HCT116 (cell line): ENCODE measurements at regions not wholly inside any gene's neighbourhood (a gene's known extent, or its start where the extent isn't known, plus 50 kb on each side); places are given as distances from the start of the nearest gene placed in this dataset.

Experiments used
- ATAC-seq: fragments of 200-7000 bp; cut with Tn5 transposase; 2 replicates; pipeline ENCODE4 v1.9.1; 2020; ENCODE audit warnings: mild to moderate bottlenecking, moderate library complexity
- BruUV-seq: library from RNA; stranded (reverse); fragments of 400-500 nt; replicated peaks from 2 replicates; lab custom pipeline; 2021; lab: Mats Ljungman, UMichigan
- CTCF ChIA-PET: fragments of 300-600 bp; sonication (Branson Sonifier 250); formaldehyde crosslinking; loops from one replicate; lab custom pipeline; 2021; ENCODE audit warnings: antibody characterized with exemption; lab: Charles Lee
- POLR2A ChIA-PET: fragments of 300-600, 350-600 bp; sonication (Branson Sonifier 250); formaldehyde crosslinking; loops from one replicate; lab custom pipeline; 2021; ENCODE audit warnings: antibody characterized with exemption; lab: Charles Lee
- RAD21 ChIA-PET, 2 experiments: fragments of 300-600 bp; sonication (Branson Sonifier 250); formaldehyde crosslinking; loops; one replicate each; lab custom pipeline; 2023; ENCODE audit warnings: low total read pairs in 2 of 2; ENCODE audit not compliant: uncharacterized antibody in 2 of 2, unreplicated experiment in 2 of 2, low non-redundant PET in 1 of 2; lab: Charles Lee
- DNase-seq: peaks from one replicate; pipeline ENCODE4 v3.0.0-alpha.2; 2010; ENCODE audit warnings: low read depth, low spot score
- H2AFZ ChIP-seq: fragments of 200-600 bp; shearing (Covaris generic), sonication (generic); 2 replicates; pipeline ENCODE4 v1.6.1; 2017; ENCODE audit warnings: low read depth, mixed run types, mixed read lengths, antibody characterized with exemption, low read length; ENCODE audit not compliant: poor library complexity, severe bottlenecking
- H3K27ac ChIP-seq: 2 replicates; pipeline ENCODE4 v1.5.1; 2012; ENCODE audit warnings: low read depth, low read length
- H3K27me3 ChIP-seq: fragments of 200-600 bp; sonication (generic); 2 replicates; pipeline ENCODE4 v1.6.1; 2016; ENCODE audit warnings: mixed run types, low read length, mixed read lengths; ENCODE audit not compliant: insufficient read depth
- H3K36me3 ChIP-seq, 2 experiments: fragments of 200-500 bp in 1 of 2; fragments of 200-600 bp in 1 of 2; sonication (Bioruptor generic) in 1 of 2; sonication (generic) in 1 of 2; 2 replicates each; pipeline versions ENCODE4 v1.5.1 to v1.6.1; 2014 to 2016; ENCODE audit warnings: low read length in 2 of 2, inconsistent platforms in 1 of 2, mixed read lengths in 1 of 2, mixed run types in 1 of 2; ENCODE audit not compliant: insufficient read depth in 2 of 2, control insufficient read depth in 1 of 2
- H3K4me1 ChIP-seq, 2 experiments: fragments of 200-600 bp in 1 of 2; sonication (generic) in 1 of 2; 2 replicates each; pipeline versions ENCODE4 v1.5.1 to v1.6.1; 2012 to 2017; ENCODE audit warnings: low read length in 2 of 2, inconsistent platforms in 1 of 2, mild to moderate bottlenecking in 1 of 2, mixed read lengths in 1 of 2, mixed run types in 1 of 2, moderate library complexity in 1 of 2; ENCODE audit not compliant: insufficient read depth in 2 of 2, control insufficient read depth in 1 of 2
- H3K4me2 ChIP-seq: fragments of 200-600 bp; sonication (generic); 2 replicates; pipeline ENCODE4 v1.6.1; 2017; ENCODE audit warnings: mixed run types, low read length, mixed read lengths
- H3K4me3 ChIP-seq, 2 experiments: fragments of 200-600 bp in 1 of 2; sonication (generic) in 1 of 2; replicated peaks in 1 of 2; 2 replicates each; pipeline ENCODE4 v1.5.1; 2011 to 2016; ENCODE audit warnings: low read length in 2 of 2, control low read depth in 1 of 2, low read depth in 1 of 2, mild to moderate bottlenecking in 1 of 2, mixed read lengths in 1 of 2, mixed run types in 1 of 2
- H3K79me2 ChIP-seq: fragments of 200-600 bp; sonication (generic); 2 replicates; pipeline ENCODE4 v1.6.1; 2017; ENCODE audit warnings: mild to moderate bottlenecking, mixed run types, low read length, moderate library complexity, mixed read lengths; ENCODE audit not compliant: insufficient read depth
- H3K9ac ChIP-seq: fragments of 200-600 bp; sonication (generic); 2 replicates; pipeline ENCODE4 v1.6.1; 2016; ENCODE audit warnings: low read length, mixed read lengths
- H3K9me2 ChIP-seq: fragments of 200-600 bp; sonication (generic), shearing (Covaris generic); 2 replicates; pipeline ENCODE4 v1.6.1; 2017; ENCODE audit warnings: mixed run types, mild to moderate bottlenecking, moderate library complexity; ENCODE audit not compliant: insufficient read depth
- H3K9me3 ChIP-seq, 2 experiments: fragments of 200-500 bp in 1 of 2; fragments of 200-600 bp in 1 of 2; sonication (Bioruptor generic) in 1 of 2; sonication (generic) in 1 of 2; 2 replicates each; pipeline ENCODE4 v1.6.1; 2014 to 2017; ENCODE audit warnings: low read length in 2 of 2, mixed read lengths in 2 of 2, inconsistent platforms in 1 of 2, low read depth in 1 of 2, mild to moderate bottlenecking in 1 of 2, mixed run types in 1 of 2, moderate library complexity in 1 of 2; ENCODE audit not compliant: control insufficient read depth in 1 of 2, insufficient read depth in 1 of 2
- H4K20me1 ChIP-seq: fragments of 200-600 bp; sonication (generic), shearing (Covaris generic); 2 replicates; pipeline ENCODE4 v1.6.1; 2017; ENCODE audit warnings: mixed run types, mild to moderate bottlenecking, moderate library complexity; ENCODE audit not compliant: insufficient read depth
- ATF3 ChIP-seq: IDR thresholded peaks from 2 replicates; pipeline ENCODE4 v1.6.1; 2012
- CBX3 ChIP-seq: IDR thresholded peaks from 2 replicates; pipeline ENCODE4 v1.6.1; 2012; ENCODE audit warnings: low read depth
- CEBPB ChIP-seq: IDR thresholded peaks from 2 replicates; pipeline ENCODE4 v1.6.1; 2012; ENCODE audit warnings: low read depth
- EGR1 ChIP-seq: IDR thresholded peaks from 2 replicates; pipeline ENCODE4 v1.6.1; 2012; ENCODE audit warnings: low read depth
- ELF1 ChIP-seq: IDR thresholded peaks from 2 replicates; pipeline ENCODE4 v1.6.1; 2012; ENCODE audit warnings: low read depth, borderline replicate concordance
- EZH2 ChIP-seq: fragments of 200-600 bp; sonication (generic); IDR thresholded peaks from 2 replicates; pipeline ENCODE4 v1.6.1; 2017; ENCODE audit warnings: antibody characterized with exemption, mixed run types
- EZH2phosphoT487 ChIP-seq: fragments of 200-600 bp; IDR thresholded peaks from 2 replicates; pipeline ENCODE4 v1.6.1; 2018; ENCODE audit warnings: antibody characterized with exemption, borderline replicate concordance
- FOSL1 ChIP-seq: IDR thresholded peaks from 2 replicates; pipeline ENCODE4 v1.6.1; 2012; ENCODE audit warnings: low read depth
- MAX ChIP-seq: IDR thresholded peaks from 2 replicates; pipeline ENCODE4 v1.6.1; 2012
- POLR2A ChIP-seq: IDR thresholded peaks from 2 replicates; pipeline ENCODE4 v1.7.0; 2011; ENCODE audit warnings: borderline replicate concordance; ENCODE audit not compliant: insufficient read depth, insufficient read length; ENCODE audit errors: extremely low read depth
- POLR2AphosphoS5 ChIP-seq: IDR thresholded peaks from 2 replicates; pipeline ENCODE4 v1.6.1; 2011; ENCODE audit warnings: mild to moderate bottlenecking, low read depth, low read length, moderate library complexity
- RAD21 ChIP-seq: IDR thresholded peaks from 2 replicates; pipeline ENCODE4 v1.6.1; 2012; ENCODE audit warnings: low read depth, mild to moderate bottlenecking
- SP1 ChIP-seq: IDR thresholded peaks from 2 replicates; pipeline ENCODE4 v1.6.1; 2012; ENCODE audit warnings: low read depth
- SRF ChIP-seq: IDR thresholded peaks from 2 replicates; pipeline ENCODE4 v1.6.1; 2012; ENCODE audit warnings: low read depth
- TCF7L2 ChIP-seq: IDR thresholded peaks from 2 replicates; pipeline ENCODE4 v1.7.0; 2011; ENCODE audit warnings: borderline replicate concordance, inconsistent platforms; ENCODE audit not compliant: insufficient read depth, insufficient read length; ENCODE audit errors: extremely low read depth
- YY1 ChIP-seq: IDR thresholded peaks from 2 replicates; pipeline ENCODE4 v1.6.1; 2011; ENCODE audit warnings: low read length, low read depth, moderate library complexity, mild to moderate bottlenecking; ENCODE audit not compliant: insufficient replicate concordance; ENCODE audit errors: extremely low read depth
- ZBTB33 ChIP-seq: IDR thresholded peaks from 2 replicates; pipeline ENCODE4 v1.6.1; 2011; ENCODE audit warnings: mild to moderate bottlenecking, low read length, moderate library complexity; ENCODE audit not compliant: insufficient replicate concordance; ENCODE audit errors: extremely low read depth
- ZFX ChIP-seq: fragments of 450-650 bp; IDR thresholded peaks from 2 replicates; pipeline ENCODE4 v1.6.1; 2017
- ZNF274 ChIP-seq: fragments of 200-500 bp; sonication (Bioruptor generic); IDR thresholded peaks from 2 replicates; pipeline ENCODE4 v1.6.1; 2014; ENCODE audit warnings: mild to moderate bottlenecking, low read depth, low read length, inconsistent platforms
- intact Hi-C: fragments of 100-400 bp; cut with micrococcal nuclease; formaldehyde crosslinking; loops from 2 replicates; pipeline ENCODE4 v1.10.0; 2022

GRCh38 chr3:72384602-72385001 lies 463.6 kb downstream of the SHQ1 start (continued):
- no peak for TF ChIP-seq ZBTB33
- no peak for TF ChIP-seq CBX3
- no peak for TF ChIP-seq ELF1
- TF ChIP-seq EZH2phosphoT487, result no peak
- no peak for TF ChIP-seq FOSL1

- Histone ChIP-seq H3K4me2 (no peak overlapping the region), H3K36me3 (no peaks in the 10 kb centered on the region), H3K79me2 (peaks cover 99% of the 10 kb centered on the region), H4K20me1 (peaks cover 12% of the 10 kb centered on the region; the same call in 1 of the 2 replicates), H2AFZ (no peak overlapping the region), H3K4me3 (no peak overlapping the region), H3K9me2 (no peaks in the 10 kb centered on the region), H3K27me3 (no peaks in the 10 kb centered on the region), H3K9me3 (no peaks in the 10 kb centered on the region), H3K9ac (no peak overlapping the region), H3K4me1 (peaks cover 0 to 4% of the 10 kb centered on the region in 2 experiments; a peak in 1 of 4 replicates), H3K27ac (no peak overlapping the region)
- DNase-seq, result no peak
- ChIA-PET CTCF (no interaction called here), RAD21 (no interaction called here), POLR2A (no interaction called here)
- TF ChIP-seq CBX3 (no peak), TCF7L2 (no peak), ZNF274 (no peak), ZBTB33 (no peak), EZH2 (no peak), MAX (no peak), EZH2phosphoT487 (no peak), POLR2AphosphoS5 (no peak), POLR2A (no peak), ATF3 (no peak), SP1 (no peak), SRF (no peak), ZFX (no peak), CEBPB (no peak), FOSL1 (no peak), YY1 (no peak), EGR1 (no peak), RAD21 (no peak)
- no TSS peak for BruUV-seq
- intact Hi-C loops, result no loop called here
- ATAC-seq, result no peak
Observed at GRCh38 chr3:72383883-72384282, 464.4 kb downstream of the SHQ1 start.
